Hematopoietic multipotent progenitor cell treated with erythropoietin and hydrocortisone succinate and interleukin-3 and kit ligand, for 15 days (in vitro differentiated cells): ENCODE measurements at regions not wholly inside any gene's neighbourhood (a gene's known extent, or its start where the extent isn't known, plus 50 kb on each side); places are given as distances from the start of the nearest gene placed in this dataset.

Experiments
- DNase-seq: peaks from one replicate; pipeline ENCODE4 v3.0.0-alpha.2; 2015; ENCODE audit warnings: low spot score

DNA sequence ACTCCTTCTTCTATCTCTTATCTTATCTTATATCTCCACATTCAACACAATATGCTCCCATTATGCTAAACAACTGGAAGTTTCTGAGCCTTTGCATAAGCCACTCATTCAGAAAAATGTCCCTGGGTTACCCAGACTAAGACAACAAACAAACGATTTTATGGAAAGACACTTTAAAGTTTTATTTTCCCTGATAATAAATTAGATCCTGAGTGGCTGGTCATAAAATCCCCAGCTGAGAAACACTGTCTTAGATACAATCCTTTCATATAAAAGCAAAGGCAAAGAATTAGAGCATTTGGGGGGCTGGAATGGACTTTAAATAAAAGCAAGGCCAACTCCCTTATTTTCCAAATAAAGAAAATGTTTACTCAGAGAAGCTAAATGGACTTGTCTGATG, 322.3 kb downstream of the GBE1 start:
- no peak for DNase-seq

- no peak for DNase-seq
Observed at GRCh38 chr3:81437683-81438082, 323.8 kb downstream of the GBE1 start.

GRCh38 chr3:81436182-81436581, 325.3 kb downstream of the GBE1 start:
- no peak for DNase-seq

GRCh38 chr3:81435050-81435449, 326.4 kb downstream of the GBE1 start:
- DNase-seq = no peak

GRCh38 chr3:81434161-81434560, 327.3 kb downstream of the GBE1 start:
- DNase-seq = no peak

DNA sequence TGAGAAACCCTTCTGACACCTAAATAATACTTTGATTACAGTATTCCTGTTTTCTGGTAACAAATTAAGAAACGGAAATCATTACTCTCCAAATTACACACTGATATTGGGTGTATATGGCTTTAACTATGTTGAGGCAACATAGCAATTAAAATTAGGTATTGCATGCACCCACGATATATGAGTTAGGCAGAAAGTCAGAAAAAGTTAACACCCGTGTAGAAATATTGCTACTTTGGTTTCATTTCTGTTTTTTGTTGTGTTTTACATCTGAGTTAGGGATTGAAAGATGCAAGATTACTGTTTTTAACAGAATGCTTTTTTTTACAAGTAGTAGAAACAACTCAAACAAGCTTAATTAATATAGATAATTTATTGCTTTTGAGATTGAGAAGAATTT, 327.8 kb downstream of the GBE1 start:
- no peak for DNase-seq

DNA sequence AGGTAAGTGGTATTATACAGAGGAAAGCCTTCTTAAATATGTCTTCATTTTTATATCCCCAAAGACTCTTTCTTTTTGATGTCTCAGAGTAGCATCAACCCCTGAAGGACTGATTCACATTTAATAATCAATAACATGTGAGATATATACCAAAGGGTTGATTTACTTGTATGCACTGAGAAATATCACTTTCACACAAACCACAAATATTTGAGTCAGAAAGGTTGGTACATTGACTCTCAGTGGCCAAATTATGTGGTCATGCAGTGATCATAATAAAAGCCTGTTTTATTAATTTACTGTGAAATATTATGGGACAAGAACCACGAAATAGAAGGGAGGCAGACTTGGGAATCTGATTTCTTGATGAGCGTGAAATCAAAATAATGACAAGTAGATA, 329.0 kb downstream of the GBE1 start:
- DNase-seq = no peak

- no peak for DNase-seq
Observed at GRCh38 chr3:81426826-81427577, 334.4 kb downstream of the GBE1 start.

GRCh38 chr3:81425198-81425868, 336.1 kb downstream of the GBE1 start:
- no peak for DNase-seq

DNA sequence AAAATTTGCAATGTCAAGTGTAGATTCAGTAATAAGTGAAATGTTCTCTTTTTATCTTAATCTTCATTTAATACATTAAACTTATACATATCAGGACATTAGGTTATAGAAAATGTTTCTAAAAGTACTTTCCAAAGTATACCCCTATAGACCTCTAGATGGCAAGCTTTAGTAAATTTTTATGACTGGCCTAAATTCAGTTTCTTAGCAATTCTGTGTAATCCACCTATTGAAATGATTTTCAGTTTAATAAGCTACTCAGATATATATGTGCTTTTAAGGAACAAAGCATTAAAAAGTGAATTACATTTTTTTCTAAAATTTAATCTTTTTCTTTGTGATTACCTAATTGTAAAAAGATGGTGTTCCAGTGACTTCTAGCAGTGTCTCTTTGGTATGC, 342.2 kb downstream of the GBE1 start:
- no peak for DNase-seq

DNA sequence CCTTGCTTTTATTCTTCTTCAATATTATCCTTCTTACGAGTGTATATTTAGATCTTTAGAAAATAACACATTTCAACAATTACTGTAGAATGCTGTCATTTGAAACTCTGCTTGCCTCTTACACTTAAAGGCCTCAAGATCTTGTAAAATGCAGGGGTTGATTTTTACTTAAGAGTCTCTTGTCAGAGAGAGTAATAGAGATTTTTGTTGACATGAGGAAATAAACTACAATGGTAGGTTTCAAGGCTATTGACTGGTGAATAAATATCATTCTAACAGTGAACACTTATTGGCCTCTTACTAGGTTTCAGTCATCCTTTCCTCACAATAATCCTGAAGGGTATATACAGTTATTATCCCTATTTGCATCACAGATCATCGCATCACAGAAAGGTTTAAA, 344.6 kb downstream of the GBE1 start:
- DNase-seq = no peak

GRCh38 chr3:81406318-81406717, 355.1 kb downstream of the GBE1 start:
- DNase-seq = no peak

DNA sequence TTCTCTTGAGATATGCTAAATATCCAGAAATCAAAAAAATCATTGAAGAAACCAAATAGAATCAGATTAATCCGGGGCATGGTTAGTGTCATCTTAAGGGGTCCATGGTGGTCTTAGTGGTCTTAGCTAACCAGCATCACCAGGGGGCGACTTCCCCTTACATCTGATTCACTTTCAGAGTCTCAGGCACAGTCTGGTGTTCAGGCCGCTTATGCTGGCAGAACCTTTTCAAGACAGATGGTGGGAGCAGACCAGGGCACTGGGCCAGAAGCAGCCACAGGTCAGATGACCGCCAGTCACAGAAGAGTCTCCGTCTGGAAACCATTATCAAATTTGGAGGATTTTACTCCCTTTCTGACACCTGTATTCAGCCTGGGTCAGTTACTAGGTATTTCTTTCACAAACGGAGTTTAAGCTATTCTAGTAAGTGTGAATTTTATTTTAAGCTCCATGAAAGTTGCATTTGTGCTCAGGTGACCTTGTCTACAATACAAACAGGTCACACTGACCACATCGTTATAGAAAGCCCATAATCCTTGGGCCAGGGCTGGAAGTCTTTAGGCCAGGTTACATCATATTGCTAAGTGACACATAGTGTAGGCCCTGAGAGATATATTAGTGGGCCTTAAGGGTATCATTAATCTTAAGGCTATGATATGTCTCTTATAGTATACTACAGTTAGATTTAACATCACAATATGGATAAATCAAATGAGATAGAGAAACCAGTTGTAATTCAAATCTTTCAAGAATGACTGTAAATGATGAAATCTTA, 365.5 kb downstream of the GBE1 start:
- no peak for DNase-seq

DNA sequence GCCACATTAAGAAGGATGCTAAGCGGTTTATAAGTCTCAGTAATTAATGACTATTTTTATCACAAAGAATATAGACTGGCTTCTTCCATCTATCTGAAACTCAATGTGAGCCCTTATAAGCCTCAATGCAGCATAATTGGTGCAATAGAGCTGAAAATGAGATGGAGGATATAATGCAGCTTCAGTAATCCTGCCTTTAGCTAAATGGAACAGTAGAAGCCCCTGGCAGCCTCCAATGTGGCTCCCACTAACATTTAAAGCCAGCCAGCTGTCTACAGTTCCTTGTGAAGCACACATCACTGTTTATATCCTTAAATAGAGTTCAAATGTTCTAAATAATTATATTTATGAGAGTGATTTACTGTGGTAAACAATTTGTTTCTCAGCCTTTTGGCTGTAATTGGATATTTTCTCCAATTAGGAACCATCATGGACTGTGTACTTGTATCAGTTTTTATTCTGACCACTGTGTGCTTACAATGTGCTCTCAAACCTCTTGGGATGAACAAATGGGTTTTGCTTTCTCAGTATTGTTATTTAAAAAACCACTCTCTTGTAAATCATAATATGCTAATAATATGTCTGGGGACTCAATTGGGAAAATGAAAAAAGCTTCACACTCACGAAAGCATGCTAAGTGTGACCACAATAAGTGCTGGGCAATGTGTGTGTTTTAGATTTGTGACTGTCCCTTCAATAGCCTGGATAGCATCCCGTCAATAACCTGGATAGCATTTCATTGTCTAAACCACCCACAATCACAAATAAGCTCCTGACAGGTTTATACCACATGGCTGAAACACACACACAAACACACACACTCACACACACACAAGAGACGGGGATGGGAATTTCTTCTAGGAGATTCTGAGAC, 366.6 kb downstream of the GBE1 start:
- no peak for DNase-seq

DNA sequence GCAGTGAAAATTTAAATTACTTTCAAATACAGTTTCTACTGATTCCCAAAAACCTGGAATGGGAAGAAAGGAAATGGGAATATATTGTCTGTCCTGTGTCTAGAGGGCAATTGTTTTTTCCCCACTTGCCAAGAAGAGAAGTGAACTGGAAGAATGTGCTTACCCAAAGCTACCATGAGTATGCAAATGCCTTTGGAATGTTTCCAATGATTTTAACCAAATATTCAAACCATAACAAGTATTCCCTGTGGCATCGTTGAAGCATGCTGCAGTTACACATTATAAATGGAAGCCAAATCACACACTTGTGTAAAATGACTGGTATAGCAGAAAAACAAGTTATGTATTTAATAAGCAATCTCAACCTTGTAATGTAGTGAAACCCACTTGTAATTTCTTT, 368.2 kb downstream of the GBE1 start:
- DNase-seq = no peak

GRCh38 chr3:81390796-81391195, 370.6 kb downstream of the GBE1 start:
- DNase-seq = no peak

DNA sequence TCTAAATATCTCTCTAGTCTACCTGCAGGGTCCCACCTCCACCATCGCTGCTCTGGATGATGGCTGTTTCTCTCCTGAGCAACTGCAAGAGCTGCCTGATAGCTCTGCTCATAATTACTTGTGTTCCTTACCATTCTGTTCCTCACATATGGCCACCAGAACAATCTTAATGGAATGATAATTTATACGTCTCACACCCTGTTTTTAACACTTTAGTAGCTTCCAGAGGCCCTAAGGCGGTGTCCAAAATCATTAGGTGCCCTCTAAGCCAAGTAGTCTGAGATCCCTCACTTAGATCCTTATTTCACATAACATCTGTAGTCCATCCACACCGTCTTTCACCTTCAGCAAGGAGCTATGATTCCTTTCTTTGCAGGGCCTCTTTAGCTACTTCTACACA, 373.3 kb downstream of the GBE1 start:
- no peak for DNase-seq

GRCh38 chr3:81382470-81382869, 379.0 kb downstream of the GBE1 start:
- no peak for DNase-seq

DNA sequence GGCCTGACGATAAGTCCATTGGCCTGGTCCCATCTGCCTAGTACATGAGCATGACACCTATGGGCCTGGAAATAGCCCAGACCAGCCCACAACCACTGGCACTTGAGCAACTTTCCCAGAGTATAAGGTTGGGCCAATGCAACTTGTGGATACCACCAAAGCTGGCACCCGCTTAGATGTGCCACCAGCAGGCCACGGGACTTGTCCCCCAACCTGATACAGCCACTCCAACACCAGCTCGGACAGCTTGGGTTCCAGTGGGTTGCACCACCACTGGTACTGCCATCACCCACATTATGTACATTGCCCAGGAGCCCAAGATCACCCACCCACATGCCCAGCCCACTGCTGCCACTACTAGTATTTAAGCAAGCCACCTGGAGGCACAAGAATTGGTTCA, 381.2 kb downstream of the GBE1 start:
- DNase-seq = no peak

DNA sequence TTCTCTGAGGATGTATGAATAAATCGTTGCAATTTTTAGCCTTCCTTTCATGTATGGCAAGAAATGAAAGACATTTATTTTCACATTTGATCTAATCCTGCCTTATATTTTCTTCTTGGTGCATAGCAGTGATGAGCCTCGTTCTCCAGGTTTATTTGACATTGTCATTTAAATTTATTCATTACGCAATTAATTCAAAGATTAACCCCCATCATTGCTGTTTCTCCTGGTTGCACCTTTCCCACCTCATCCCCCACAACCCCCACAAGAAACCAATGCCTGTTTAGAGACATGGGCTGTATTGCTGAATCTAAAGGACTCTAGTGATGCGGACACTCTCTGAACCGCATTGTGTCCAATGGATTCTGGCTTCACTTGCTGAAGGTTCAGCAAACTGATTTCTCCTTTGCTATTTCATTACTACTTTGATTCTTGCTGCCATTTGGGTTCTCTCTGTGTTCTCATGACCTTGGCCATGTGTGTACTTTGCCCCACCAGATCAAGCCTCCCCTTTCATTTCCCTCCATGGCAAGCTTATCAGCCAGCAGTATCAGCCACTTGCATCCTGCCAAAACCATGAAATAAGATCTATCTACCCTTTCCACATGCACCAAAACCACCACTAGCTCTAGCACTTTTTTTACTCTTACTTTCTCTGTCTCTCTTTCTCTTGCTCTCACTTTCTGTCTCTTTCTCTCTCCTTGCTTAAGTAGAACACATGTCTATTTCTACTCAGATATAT, 382.7 kb downstream of the GBE1 start:
- DNase-seq = no peak

GRCh38 chr3:81375921-81376320, 385.5 kb downstream of the GBE1 start:
- DNase-seq = no peak
